Heart left ventricle (tissue), 13 donors: ENCODE measurements at regions not wholly inside any gene's neighbourhood (a gene's known extent, or its start where the extent isn't known, plus 50 kb on each side); places are given as distances from the start of the nearest gene placed in this dataset.

Source experiments
- POLR2A ChIP-seq, 2 donors: fragments of 450-650 bp; IDR thresholded peaks; one replicate each; pipeline ENCODE4 v1.6.1; 2017; ENCODE audit warnings: antibody characterized with exemption in 2 of 2, mild to moderate bottlenecking in 2 of 2, moderate library complexity in 2 of 2
- TF ChIP-seq, protein P1 (sequence below), 12 donors: fragments of 200-600 bp; sonication (generic) in 4 of 12; IDR thresholded peaks; one replicate each; pipeline versions ENCODE4 v1.5.0 to v1.8.0; 2018 to 2022; ENCODE audit warnings: antibody characterized with exemption in 12 of 12, mild to moderate bottlenecking in 5 of 12
- donor health status: ischemic (EF 13 %, LVEDD 7.1; RV severe dilation, severe dysfunction).
- donor health status: DM: no; HTN: yes; CAD: no.
- donor health status: DM: no; HTN: no; CAD: no.
- donor health status: ischemic (EF 25% LVEDD 6.9; RV normal size, moderate dysfunction).
- donor health status: ischemic (EF 25% LVEDD 5.7; RV mildly dilated, moderate dysfunction).
- donor health status: ischemic (EF 35%, LVEDD 5.7; RV mildly dilated, moderate dysfunction).
- donor health status: nonischemic (EF 11% LVEDD 7.7; RV severe dilation, severe dysfunction).
- donor health status: DM: yes; HTN: yes; CAD: no.
- donor health status: PGD.
- donor health status: ischemic (EF 29% LVEDD 5.4; RV normal size, mild dysfunction).
- donor health status: nonischemic (EF 23%, LVEDD 6.1; RV moderate dilation, normal function).

DNA sequence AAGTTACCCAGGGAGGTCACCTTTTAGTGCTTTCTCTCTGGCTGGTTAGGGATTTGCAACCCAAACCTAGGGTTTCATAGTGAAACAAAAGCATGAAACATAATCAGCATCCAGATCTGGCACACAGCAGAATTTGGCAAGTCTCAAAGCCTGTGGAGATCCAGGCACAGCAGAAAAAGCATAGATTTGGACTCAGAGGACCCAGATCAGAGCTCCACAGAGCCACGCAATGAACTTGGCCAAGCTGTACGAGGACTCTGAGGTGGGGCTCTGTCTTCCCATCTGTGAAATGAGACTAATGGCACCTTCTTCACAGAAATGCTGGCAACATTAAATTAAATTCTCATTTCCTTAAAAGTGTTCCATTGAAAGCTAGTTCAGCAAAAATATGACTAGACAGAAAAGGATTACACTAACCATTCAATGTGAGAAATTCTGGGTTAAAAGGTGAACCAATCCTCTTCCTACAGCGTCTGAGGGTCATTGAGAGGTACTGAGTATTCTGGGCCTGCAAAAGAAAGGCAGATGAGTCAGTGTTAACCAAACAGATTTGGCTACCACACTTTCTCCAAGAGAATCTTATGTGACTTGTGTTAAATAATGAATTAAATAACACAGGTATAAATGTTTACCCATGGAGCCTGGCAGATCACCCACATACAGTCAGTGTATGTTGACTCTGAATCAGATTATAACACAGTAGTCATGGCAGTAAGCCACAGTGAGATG lies 266.3 kb downstream of the MREG start:
- TF ChIP-seq, protein P1, sequence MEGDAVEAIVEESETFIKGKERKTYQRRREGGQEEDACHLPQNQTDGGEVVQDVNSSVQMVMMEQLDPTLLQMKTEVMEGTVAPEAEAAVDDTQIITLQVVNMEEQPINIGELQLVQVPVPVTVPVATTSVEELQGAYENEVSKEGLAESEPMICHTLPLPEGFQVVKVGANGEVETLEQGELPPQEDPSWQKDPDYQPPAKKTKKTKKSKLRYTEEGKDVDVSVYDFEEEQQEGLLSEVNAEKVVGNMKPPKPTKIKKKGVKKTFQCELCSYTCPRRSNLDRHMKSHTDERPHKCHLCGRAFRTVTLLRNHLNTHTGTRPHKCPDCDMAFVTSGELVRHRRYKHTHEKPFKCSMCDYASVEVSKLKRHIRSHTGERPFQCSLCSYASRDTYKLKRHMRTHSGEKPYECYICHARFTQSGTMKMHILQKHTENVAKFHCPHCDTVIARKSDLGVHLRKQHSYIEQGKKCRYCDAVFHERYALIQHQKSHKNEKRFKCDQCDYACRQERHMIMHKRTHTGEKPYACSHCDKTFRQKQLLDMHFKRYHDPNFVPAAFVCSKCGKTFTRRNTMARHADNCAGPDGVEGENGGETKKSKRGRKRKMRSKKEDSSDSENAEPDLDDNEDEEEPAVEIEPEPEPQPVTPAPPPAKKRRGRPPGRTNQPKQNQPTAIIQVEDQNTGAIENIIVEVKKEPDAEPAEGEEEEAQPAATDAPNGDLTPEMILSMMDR (IDR thresholded peaks at IDR 0.05) = no peak
- TF ChIP-seq POLR2A (IDR thresholded peaks at IDR 0.05) = no peak
